AG09309 (cell line): ENCODE measurements at regions not wholly inside any gene's neighbourhood (a gene's known extent, or its start where the extent isn't known, plus 50 kb on each side); places are given as distances from the start of the nearest gene placed in this dataset.

Source experiments
- DNase-seq: peaks from one replicate; pipeline ENCODE4 v3.0.0-alpha.2; 2010; ENCODE audit warnings: low read depth
- H3K4me3 ChIP-seq: 2 replicates; pipeline ENCODE4 v1.5.1; 2011; ENCODE audit warnings: mild to moderate bottlenecking, low read depth, low read length, moderate library complexity; ENCODE audit not compliant: control insufficient read depth
- TF ChIP-seq, protein P1 (sequence below): IDR thresholded peaks from 2 replicates; pipeline ENCODE4 v1.5.1; 2011; ENCODE audit warnings: mild to moderate bottlenecking, low read depth, low read length, inconsistent platforms; ENCODE audit not compliant: insufficient read depth, control insufficient read depth; ENCODE audit errors: missing control alignments

DNA sequence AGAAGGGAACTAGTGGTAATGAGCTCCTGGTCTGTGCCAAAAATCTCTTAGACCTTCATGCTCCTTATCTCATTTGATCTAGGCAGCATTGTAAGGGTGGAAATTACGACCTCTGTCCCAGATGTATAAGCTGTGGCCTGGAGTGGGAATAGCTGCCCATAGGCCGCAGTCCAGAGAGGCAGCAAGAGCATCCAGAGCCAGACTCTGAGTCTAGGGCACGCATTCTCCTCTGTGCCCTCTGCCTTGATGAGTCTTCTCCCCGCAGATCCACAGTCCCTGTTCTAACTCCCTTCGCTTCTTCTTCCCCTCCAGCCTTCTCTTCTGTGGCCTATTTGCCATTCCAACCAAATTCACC lies 304.6 kb downstream of the MYCN start:
- DNase-seq, result no peak
- TF ChIP-seq, protein P1, sequence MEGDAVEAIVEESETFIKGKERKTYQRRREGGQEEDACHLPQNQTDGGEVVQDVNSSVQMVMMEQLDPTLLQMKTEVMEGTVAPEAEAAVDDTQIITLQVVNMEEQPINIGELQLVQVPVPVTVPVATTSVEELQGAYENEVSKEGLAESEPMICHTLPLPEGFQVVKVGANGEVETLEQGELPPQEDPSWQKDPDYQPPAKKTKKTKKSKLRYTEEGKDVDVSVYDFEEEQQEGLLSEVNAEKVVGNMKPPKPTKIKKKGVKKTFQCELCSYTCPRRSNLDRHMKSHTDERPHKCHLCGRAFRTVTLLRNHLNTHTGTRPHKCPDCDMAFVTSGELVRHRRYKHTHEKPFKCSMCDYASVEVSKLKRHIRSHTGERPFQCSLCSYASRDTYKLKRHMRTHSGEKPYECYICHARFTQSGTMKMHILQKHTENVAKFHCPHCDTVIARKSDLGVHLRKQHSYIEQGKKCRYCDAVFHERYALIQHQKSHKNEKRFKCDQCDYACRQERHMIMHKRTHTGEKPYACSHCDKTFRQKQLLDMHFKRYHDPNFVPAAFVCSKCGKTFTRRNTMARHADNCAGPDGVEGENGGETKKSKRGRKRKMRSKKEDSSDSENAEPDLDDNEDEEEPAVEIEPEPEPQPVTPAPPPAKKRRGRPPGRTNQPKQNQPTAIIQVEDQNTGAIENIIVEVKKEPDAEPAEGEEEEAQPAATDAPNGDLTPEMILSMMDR, result no peak
- no peak overlapping the region for H3K4me3 ChIP-seq

DNA sequence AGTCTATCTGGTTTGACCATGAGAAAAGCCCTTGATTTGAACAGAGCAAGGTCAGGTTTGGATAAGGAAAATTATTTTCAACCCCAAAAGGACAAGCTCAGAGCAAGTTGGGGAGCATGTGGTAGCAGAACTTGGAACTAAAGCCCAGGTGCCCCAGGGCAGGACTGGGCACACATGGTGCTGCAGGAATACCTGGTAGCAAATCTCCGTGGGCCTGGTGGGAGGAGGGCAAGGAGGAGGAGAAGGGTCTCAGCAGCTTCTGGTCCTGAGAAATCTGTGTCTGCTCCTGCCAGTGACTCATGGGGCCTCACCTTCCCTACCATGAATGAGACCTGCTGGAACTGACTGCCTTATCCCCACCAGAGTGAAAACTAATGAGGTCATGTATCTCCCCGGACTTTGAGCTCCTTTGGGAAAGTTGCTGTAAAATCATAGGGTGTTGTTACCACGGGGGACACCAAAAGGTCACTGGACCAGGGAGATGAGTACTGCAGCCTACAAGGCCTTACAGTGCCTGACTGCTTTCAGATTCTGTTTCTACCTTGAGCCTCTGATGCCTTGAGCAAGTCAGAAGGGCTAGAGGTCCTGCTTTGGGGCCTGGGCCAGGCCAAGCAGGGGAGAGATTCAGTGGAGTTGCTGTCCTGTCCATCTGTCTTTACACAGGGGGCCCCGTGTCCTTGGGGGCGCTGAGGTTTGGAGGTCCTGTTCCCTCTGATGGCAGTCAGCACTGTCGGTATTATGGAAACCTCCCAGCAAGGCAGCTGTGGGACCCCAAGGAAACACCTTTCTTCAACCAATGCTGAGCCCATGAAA lies 304.0 kb downstream of the MYCN start:
- no peak for DNase-seq
- TF ChIP-seq, protein P1, result no peak
- no peak overlapping the region for H3K4me3 ChIP-seq

DNA sequence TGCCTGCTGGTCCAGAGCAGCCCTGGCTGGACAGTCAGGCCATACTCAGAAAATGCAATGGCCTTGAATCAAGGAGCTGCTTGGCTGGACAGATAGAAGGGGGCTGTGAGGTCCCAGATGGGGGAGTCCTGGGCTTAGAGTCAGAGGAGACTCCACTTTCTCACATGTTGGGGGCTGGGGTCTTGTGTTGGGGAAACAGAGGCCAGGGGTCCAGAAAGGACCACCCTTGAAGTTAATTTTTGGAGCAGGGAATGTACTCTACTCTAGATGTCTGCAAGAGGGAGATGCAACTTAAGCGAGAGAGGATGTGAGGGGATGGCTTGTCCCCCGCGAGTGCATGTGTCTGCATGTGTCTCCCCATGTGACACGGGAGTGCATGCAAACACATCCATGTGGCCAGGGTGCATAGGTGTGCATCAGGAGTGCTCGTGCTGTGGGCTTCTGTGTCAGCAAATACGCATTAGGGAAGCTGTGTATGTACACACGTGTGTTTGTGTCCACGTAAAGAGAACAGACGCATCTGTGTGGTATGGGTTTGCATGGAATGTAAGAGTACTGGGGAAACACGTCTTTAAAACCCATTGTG lies 303.2 kb downstream of the MYCN start:
- DNase-seq, result no peak
- H3K4me3 ChIP-seq, result no peak overlapping the region
- TF ChIP-seq, protein P1, result no peak

DNA sequence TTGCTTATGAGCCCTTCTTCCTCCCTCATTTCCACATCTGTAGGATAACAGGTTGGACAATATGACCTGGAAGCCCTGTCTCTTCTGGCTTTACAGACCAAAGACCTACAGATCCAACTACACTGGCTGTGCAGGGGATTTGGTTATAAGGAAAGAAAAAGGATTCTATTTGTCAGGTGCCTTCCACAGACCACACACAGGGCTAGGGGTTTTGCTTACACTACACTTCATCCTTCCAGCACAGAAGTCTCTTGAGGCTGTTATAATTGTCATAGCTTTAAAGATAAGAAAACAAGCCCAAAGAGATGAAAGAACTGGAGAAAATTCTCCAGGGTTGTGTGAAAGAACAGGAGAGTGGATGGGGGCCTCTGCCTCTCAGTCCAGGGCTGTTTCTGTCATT lies 302.6 kb downstream of the MYCN start:
- TF ChIP-seq, protein P1, result no peak
- no peak overlapping the region for H3K4me3 ChIP-seq
- DNase-seq, result no peak

DNA sequence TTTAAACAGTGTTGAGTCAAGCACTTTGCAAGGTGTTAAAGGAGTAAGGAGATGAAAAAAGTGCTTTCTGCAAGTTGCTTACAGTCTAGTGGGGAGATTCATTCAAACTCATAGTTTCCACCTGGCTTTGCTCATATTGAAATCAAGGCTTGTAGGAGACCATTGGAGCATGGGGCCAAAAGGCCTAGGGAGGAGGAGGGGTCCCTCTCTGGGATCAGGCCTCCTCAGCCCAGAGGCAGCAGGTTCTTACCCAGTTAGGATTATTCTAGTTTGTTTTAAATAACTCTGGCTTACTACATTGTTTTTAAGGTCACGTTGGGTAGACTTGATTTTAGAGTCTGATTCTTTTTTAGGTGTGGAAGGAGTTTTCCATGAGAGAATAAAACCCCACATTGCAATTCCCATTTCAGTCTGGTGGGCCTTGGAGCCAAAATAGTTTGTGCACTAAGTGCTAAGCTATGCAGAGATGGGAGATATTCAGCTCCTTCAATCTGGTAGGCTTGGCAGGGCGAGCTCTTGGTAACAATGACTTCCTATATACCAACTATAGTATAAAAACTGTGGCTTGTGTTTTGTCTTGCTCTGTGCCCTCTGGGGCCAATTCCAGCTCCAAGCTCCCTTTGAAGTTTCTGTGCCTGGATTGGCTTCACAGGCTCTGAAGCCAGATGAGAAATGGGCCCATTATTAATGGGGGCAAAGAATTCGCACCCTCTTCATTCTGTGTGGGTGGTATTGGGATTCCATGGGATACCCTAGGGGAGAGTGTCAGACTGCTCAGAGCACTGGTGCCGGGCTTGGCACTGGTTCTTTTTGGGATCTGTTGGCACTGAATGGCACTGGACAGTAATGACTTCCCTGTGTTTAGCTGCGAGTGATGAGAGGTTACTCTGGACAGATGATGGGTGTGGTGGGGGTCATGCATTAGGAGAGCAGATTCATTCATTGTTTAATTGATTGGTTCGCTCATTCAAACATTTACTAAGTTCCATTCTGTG lies 301.1 kb downstream of the MYCN start:
- no peak for DNase-seq
- TF ChIP-seq, protein P1, result no peak
- no peak overlapping the region for H3K4me3 ChIP-seq

DNA sequence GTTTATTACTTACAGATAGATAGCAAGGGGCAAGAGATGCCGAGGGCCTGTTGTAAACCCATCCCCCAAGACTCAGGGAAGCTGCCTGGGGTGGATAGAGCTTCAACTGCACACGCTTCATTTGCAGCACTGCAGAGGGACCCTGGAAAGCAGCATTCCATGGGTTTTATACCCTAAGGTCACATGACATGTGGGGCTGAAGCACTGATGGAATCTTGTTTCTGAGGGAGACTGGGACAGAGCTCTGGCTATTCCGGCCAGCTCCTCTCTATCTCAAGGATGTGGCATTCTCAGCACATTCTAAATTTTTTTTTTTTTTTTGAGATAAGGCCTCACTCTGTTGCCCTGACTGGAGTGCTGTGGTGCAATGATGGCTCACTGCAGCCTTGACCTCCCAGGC lies 300.1 kb downstream of the MYCN start:
- DNase-seq, result no peak
- no peak overlapping the region for H3K4me3 ChIP-seq
- TF ChIP-seq, protein P1, result no peak
